Breast epithelium (tissue), 4 donors: ENCODE measurements at regions not wholly inside any gene's neighbourhood (a gene's known extent, or its start where the extent isn't known, plus 50 kb on each side); places are given as distances from the start of the nearest gene placed in this dataset.

ENCODE experiments used
- DNase-seq, 2 donors: peaks; one replicate each; pipeline ENCODE4 v3.0.0-alpha.2; 2019; ENCODE audit warnings: low spot score in 2 of 2
- H3K27ac ChIP-seq, 2 donors: fragments of 200-600 bp; sonication (generic) in 1 of 2; one replicate each; pipeline ENCODE4 v1.5.1; 2016 to 2019; ENCODE audit warnings: mild to moderate bottlenecking in 1 of 2
- H3K27me3 ChIP-seq, 2 donors: fragments of 200-600 bp; sonication (generic) in 1 of 2; one replicate each; pipeline versions ENCODE4 v1.5.1 to v1.6.0; 2017 to 2019; ENCODE audit warnings: control low read depth in 1 of 2, mild to moderate bottlenecking in 1 of 2
- H3K36me3 ChIP-seq: fragments of 200-600 bp; one replicate; pipeline ENCODE4 v1.5.1; 2019
- H3K4me1 ChIP-seq, 2 donors: fragments of 200-600 bp; sonication (generic); one replicate each; pipeline ENCODE4 v1.5.1; 2016 to 2019; ENCODE audit warnings: control low read depth in 1 of 2
- H3K4me3 ChIP-seq, 3 donors: fragments of 200-600 bp; sonication (generic); 1 replicate in 2 of 3; 2 replicates in 1 of 3; pipeline ENCODE4 v1.5.1; 2016 to 2019; ENCODE audit warnings: mild to moderate bottlenecking in 3 of 3, moderate library complexity in 2 of 3
- H3K9me3 ChIP-seq, 2 donors: fragments of 200-600 bp; sonication (generic) in 1 of 2; one replicate each; pipeline ENCODE4 v1.5.1; 2016 to 2019; ENCODE audit warnings: control low read depth in 1 of 2
- POLR2A ChIP-seq: fragments of 450-650 bp; IDR thresholded peaks from one replicate; pipeline ENCODE4 v1.6.1; 2016; ENCODE audit warnings: antibody characterized with exemption, mild to moderate bottlenecking, moderate library complexity
- POLR2AphosphoS5 ChIP-seq, 3 donors: sonication (generic); formaldehyde crosslinking; IDR thresholded peaks; one replicate each; pipeline ENCODE4 v1.6.1; 2017; ENCODE audit warnings: antibody characterized with exemption in 3 of 3
- intact Hi-C: fragments of 100-400 bp; cut with DNase I; formaldehyde crosslinking; loops from one replicate; pipeline ENCODE4 v1.15.1; 2023; ENCODE audit warnings: low total_unique reads
- TF ChIP-seq, protein P1 (sequence below), 3 donors: fragments of 450-650 bp; IDR thresholded peaks; one replicate each; pipeline ENCODE4 v1.5.1; 2016 to 2017; ENCODE audit warnings: antibody characterized with exemption in 3 of 3, mild to moderate bottlenecking in 3 of 3, moderate library complexity in 3 of 3

DNA sequence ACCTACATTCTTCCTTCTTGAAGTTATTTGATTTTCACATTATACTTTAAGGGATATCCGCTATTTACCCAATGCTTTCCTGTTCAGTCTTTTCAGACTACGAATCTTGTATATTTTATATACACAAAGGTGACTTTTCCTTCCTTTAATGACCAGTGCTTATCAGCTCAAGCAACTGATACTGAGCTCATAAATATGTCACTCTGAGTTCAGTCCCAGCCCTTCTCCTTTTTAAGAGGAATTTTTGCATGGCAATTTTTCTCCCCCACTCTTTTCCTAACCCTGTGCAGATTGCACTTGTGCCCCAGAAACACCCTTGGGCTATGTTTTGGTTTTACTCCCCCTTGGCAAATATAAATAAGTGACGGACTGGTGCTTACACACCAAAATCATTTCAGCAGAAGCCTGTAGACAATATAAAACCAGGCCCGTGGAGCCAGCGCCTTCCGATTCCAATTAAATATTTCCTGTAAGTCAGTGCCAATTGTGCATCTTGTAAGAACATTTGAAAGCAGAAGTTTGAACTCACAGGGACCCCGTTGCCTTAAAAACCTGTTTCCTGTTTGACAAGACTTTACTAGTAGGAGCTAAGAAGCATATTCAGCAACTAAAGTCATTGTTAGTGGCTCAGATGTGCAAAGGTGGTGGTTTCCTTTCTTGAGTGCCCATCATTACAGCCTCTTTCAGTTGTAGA is 66.3 kb upstream of the GATA6 start:
- H3K4me3 ChIP-seq: no peak overlapping the region
- no peak for DNase-seq
- intact Hi-C loops: loop anchor here (5.0 kb wide), 1 partner anchor 101 kb away; no protein-coding TSS in a partner anchor
- no peaks in the 10 kb centered on the region for H3K27me3 ChIP-seq
- no peaks in the 10 kb centered on the region for H3K9me3 ChIP-seq
- H3K4me1 ChIP-seq: no peaks in the 10 kb centered on the region
- no peaks in the 10 kb centered on the region for H3K36me3 ChIP-seq
- no peak for TF ChIP-seq POLR2AphosphoS5 (IDR thresholded peaks at IDR 0.05)
- no peak for TF ChIP-seq POLR2A
- TF ChIP-seq, protein P1, sequence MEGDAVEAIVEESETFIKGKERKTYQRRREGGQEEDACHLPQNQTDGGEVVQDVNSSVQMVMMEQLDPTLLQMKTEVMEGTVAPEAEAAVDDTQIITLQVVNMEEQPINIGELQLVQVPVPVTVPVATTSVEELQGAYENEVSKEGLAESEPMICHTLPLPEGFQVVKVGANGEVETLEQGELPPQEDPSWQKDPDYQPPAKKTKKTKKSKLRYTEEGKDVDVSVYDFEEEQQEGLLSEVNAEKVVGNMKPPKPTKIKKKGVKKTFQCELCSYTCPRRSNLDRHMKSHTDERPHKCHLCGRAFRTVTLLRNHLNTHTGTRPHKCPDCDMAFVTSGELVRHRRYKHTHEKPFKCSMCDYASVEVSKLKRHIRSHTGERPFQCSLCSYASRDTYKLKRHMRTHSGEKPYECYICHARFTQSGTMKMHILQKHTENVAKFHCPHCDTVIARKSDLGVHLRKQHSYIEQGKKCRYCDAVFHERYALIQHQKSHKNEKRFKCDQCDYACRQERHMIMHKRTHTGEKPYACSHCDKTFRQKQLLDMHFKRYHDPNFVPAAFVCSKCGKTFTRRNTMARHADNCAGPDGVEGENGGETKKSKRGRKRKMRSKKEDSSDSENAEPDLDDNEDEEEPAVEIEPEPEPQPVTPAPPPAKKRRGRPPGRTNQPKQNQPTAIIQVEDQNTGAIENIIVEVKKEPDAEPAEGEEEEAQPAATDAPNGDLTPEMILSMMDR (IDR thresholded peaks at IDR 0.05): no peak
- H3K27ac ChIP-seq: no peak overlapping the region

DNA sequence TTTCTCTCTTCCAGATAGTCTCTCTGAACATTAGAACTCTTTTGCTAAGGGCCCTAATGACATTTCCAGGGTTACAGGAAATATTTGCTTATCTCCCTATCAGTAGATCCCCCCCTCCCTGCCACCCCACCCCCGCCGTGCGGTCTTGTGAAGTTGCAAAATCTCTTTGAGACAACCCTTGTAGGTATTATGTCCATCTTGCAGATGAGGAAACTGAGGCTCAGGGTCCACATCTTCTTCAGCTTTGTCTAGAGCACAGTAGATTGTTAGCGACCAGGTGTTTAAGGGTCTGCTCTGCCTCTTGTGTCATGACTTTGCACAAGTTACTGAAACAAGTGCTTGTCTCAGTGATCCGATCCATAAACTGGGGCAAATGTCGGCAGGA is 65.8 kb upstream of the GATA6 start:
- Histone ChIP-seq H3K36me3 (no peaks in the 10 kb centered on the region), H3K27ac (no peak overlapping the region), H3K4me1 (no peaks in the 10 kb centered on the region), H3K27me3 (no peaks in the 10 kb centered on the region), H3K4me3 (no peak overlapping the region), H3K9me3 (no peaks in the 10 kb centered on the region)
- intact Hi-C loops: loop anchor here (5.0 kb wide), 1 partner anchor 101 kb away; no protein-coding TSS in a partner anchor
- TF ChIP-seq POLR2AphosphoS5 (IDR thresholded peaks at IDR 0.05): no peak
- no peak for TF ChIP-seq POLR2A
- TF ChIP-seq, protein P1 (IDR thresholded peaks at IDR 0.05): no peak
- no peak for DNase-seq

DNA sequence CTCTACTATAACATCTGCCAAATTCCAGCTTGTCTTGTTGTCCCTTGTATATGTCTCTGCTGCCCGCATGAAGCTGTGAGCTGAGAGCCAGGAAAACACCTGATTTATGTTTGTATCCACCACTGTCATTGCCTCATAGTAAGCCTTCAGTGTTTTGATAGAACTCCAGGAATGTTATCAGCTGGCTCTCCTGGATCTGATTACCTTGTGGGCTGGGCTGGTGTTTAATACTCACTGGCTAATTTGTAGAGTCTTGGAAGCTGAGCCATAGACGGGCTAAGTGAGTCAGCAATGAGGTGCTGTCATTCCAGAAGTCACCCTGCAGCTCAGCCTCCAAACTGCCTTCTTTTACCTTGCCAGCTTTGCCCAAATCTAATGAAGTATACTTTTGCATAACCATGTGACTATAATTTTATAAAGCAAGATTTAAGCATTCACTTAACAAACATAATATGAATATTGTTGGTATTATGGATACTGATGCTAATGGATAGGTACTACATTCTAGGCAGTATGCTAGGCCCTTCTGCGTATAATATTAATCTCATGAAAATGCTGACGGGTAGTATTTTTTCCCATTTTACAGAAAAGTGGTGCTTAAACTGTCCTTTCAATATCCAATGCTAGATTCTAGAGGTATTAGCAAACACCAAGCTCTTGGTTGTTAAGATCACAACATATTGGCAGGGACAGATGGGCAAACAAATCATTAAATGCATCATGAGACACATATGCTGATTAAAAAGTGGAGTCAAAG is 62.7 kb upstream of the GATA6 start:
- no peak for DNase-seq
- no peak overlapping the region for H3K27ac ChIP-seq
- no peaks in the 10 kb centered on the region for H3K9me3 ChIP-seq
- no peak overlapping the region for H3K4me3 ChIP-seq
- TF ChIP-seq POLR2AphosphoS5 (IDR thresholded peaks at IDR 0.05) (no peak), POLR2A (no peak)
- TF ChIP-seq, protein P1 (IDR thresholded peaks at IDR 0.05): no peak
- no peaks in the 10 kb centered on the region for H3K36me3 ChIP-seq
- no peaks in the 10 kb centered on the region for H3K4me1 ChIP-seq
- intact Hi-C loops: no loop called here
- H3K27me3 ChIP-seq: no peaks in the 10 kb centered on the region

DNA sequence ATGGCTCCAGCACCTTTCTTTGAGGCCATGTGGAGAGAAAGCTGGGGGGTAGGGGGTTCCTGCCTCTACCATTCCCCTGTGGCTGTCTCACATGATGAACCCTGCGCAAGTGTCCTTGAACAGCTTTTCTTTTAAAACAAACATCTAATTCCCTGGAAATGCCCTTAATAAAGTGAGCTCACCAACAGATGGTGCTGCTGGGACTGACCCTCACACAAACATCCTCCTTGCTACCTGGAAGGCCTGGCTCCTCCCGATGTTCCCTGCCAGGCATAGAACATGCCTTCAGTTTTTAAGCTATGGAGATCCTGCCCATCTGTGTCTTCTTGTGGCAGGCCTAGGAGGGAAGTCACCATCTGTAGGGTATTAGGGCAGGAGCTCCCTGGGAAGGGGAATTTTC is 60.7 kb upstream of the GATA6 start:
- Histone ChIP-seq H3K27me3 (no peaks in the 10 kb centered on the region), H3K36me3 (no peaks in the 10 kb centered on the region), H3K4me3 (no peak overlapping the region), H3K27ac (no peak overlapping the region), H3K9me3 (no peaks in the 10 kb centered on the region), H3K4me1 (no peaks in the 10 kb centered on the region)
- TF ChIP-seq, protein P1 (IDR thresholded peaks at IDR 0.05): no peak
- TF ChIP-seq POLR2AphosphoS5 (IDR thresholded peaks at IDR 0.05) (no peak), POLR2A (no peak)
- intact Hi-C loops: no loop called here
- DNase-seq: no peak

DNA sequence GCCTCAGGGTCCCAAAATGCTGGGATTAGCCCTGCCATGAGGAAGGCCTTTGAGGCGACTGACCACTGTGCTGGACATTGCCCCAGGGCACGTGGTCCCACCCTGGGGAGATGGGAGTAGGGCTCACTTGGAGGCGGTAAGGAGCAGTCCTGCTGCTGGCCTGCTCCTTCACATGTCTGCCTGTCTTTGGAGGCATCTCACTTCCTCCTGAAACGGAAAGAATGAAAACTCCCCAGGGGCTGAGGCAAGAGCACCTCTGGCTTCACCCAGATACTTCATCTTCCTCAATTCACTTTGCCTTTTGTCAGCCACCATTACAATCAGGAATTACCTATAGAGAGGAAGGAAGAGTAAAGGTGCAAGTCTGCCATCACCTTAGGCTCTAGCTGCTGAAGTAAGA is 59.9 kb upstream of the GATA6 start:
- H3K4me1 ChIP-seq: no peaks in the 10 kb centered on the region
- H3K4me3 ChIP-seq: no peak overlapping the region
- TF ChIP-seq POLR2AphosphoS5 (IDR thresholded peaks at IDR 0.05) (no peak), POLR2A (no peak)
- TF ChIP-seq, protein P1 (IDR thresholded peaks at IDR 0.05): no peak
- H3K9me3 ChIP-seq: no peaks in the 10 kb centered on the region
- H3K27ac ChIP-seq: no peak overlapping the region
- intact Hi-C loops: no loop called here
- H3K27me3 ChIP-seq: no peaks in the 10 kb centered on the region
- H3K36me3 ChIP-seq: no peaks in the 10 kb centered on the region
- no peak for DNase-seq
